Suprapubic skin (tissue), 4 donors: ENCODE measurements at regions not wholly inside any gene's neighbourhood (a gene's known extent, or its start where the extent isn't known, plus 50 kb on each side); places are given as distances from the start of the nearest gene placed in this dataset.

Experiments used
- CTCF ChIP-seq, 2 donors: fragments of 200-600 bp in 1 of 2; fragments of 450-650 bp in 1 of 2; sonication (generic) in 1 of 2; IDR thresholded peaks; one replicate each; pipeline ENCODE4 v1.5.1; 2016 to 2019; ENCODE audit warnings: antibody characterized with exemption in 2 of 2, mild to moderate bottlenecking in 1 of 2, moderate library complexity in 1 of 2
- EP300 ChIP-seq: sonication (generic); formaldehyde crosslinking; IDR thresholded peaks from one replicate; pipeline ENCODE4 v1.6.1; 2017; ENCODE audit warnings: antibody characterized with exemption
- POLR2A ChIP-seq, 2 donors: fragments of 450-650 bp; IDR thresholded peaks; one replicate each; pipeline ENCODE4 v1.6.1; 2017; ENCODE audit warnings: antibody characterized with exemption in 2 of 2, mild to moderate bottlenecking in 2 of 2, moderate library complexity in 2 of 2
- POLR2AphosphoS5 ChIP-seq, 3 donors: sonication (generic); formaldehyde crosslinking; IDR thresholded peaks; one replicate each; pipeline ENCODE4 v1.6.1; 2017; ENCODE audit warnings: antibody characterized with exemption in 3 of 3

GRCh38 chr2:175353275-175353674 is 171.8 kb upstream of the ATP5MC3 start:
- TF ChIP-seq POLR2A (IDR thresholded peaks at IDR 0.05) (no peak), CTCF (IDR thresholded peaks at IDR 0.05) (no peak), POLR2AphosphoS5 (IDR thresholded peaks at IDR 0.05) (no peak), EP300 (no peak)
